ENCODE measurements at regions not wholly inside any gene's neighbourhood (a gene's known extent, or its start where the extent isn't known, plus 50 kb on each side); places are given as distances from the start of the nearest gene placed in this dataset.

DNA sequence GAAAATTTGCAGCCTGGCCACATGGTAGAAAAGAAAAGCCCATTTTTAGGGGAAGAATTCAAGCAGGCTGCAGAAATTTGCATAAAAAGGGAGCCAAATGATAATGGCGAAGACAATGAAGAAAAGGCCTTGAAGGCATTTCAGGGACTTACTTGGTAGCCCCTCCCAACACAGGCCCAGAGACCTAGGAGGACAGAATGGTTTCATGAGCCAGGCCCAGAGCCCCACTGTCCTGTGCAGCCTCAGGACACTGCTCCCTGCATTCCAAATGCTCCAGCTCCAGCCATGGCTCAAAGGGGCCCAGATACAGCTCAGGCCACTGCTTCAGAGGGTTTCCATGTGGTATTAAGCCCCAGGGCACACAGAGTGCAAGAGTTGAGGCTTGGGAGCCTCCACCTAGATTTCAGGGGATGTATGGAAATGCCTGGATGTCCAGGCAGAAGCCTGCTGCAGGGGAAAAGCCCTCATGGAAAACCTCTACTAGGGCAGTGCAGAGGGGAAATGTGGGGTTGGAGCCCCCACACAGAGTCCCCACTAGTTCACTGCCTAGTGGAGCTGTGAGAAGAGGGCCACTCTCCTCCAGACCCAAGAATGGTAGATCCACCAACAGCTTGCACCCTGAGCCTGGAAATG lies 271.7 kb upstream of the KLF3 start:
- TF ChIP-seq, protein P1, sequence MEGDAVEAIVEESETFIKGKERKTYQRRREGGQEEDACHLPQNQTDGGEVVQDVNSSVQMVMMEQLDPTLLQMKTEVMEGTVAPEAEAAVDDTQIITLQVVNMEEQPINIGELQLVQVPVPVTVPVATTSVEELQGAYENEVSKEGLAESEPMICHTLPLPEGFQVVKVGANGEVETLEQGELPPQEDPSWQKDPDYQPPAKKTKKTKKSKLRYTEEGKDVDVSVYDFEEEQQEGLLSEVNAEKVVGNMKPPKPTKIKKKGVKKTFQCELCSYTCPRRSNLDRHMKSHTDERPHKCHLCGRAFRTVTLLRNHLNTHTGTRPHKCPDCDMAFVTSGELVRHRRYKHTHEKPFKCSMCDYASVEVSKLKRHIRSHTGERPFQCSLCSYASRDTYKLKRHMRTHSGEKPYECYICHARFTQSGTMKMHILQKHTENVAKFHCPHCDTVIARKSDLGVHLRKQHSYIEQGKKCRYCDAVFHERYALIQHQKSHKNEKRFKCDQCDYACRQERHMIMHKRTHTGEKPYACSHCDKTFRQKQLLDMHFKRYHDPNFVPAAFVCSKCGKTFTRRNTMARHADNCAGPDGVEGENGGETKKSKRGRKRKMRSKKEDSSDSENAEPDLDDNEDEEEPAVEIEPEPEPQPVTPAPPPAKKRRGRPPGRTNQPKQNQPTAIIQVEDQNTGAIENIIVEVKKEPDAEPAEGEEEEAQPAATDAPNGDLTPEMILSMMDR (IDR thresholded peaks at IDR 0.05; ENCODE audit: low read depth, low read length), result no peak
- no peak for DNase-seq (ENCODE audit: low read depth, low spot score)
- no peak overlapping the region for H3K4me3 ChIP-seq (ENCODE audit: low read depth, low read length)
- in situ Hi-C loops (cut with HindIII; ENCODE audit: low sequenced_read_pairs), result no loop called here

DNA sequence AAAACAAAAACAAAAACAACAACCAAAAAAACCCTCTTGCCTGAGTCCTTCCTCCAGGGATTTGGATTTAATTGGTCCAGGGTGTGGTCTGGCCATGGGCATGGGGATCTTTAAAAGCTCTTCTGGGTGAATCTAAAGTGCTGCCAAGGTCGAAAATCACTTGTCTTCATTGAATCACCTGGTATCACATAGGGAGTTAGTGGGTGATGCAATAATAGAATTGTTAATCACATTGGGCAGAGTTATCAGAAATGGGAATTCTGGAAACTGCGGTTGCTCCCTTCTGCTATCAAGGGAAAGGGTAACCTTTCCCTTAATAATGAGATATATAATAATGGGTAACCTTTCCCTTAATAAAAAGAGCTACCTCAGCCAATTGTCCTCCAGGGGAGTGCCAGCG lies 267.9 kb upstream of the KLF3 start:
- in situ Hi-C loops (cut with HindIII; ENCODE audit: low sequenced_read_pairs), result no loop called here
- H3K4me3 ChIP-seq (ENCODE audit: low read depth, low read length), result no peak overlapping the region
- TF ChIP-seq, protein P1 (IDR thresholded peaks at IDR 0.05; ENCODE audit: low read depth, low read length), result no peak
- no peak for DNase-seq (ENCODE audit: low read depth, low spot score)

DNA sequence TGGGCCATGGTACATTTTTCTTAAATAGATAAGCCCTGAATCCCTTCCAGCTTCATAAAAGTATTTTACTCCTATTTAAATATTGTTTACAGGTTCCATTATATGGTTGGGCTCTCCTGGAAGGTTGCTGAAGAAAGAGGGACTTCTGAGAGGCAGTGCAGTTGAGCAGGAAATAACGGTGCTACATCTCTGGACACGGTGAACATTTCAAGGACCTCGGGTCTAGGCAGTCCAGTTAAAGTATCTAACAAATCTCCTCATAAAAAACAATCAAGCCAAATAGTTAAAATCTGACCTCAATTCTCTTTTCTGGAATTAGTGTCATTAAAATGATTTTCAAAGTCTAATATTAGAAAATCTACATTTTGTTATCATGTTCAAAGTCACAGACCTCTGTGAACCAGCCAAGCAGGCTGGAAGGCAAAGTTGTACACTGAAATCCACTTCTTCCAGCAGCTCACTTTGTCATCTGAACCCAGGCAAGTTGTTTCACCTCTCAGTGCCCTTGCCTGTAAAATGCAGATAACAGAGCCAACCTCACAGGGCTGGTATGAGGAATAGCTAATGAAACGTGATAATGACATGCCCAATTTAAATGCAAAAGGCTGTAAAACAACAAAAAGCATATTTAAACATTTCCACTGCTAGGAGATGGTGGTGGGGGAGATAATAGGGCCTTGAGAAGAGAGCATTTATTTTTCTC lies 267.0 kb upstream of the KLF3 start:
- TF ChIP-seq, protein P1 (IDR thresholded peaks at IDR 0.05; ENCODE audit: low read depth, low read length), result no peak
- no peak for DNase-seq (ENCODE audit: low read depth, low spot score)
- in situ Hi-C loops (cut with HindIII; ENCODE audit: low sequenced_read_pairs), result no loop called here
- H3K4me3 ChIP-seq (ENCODE audit: low read depth, low read length), result no peak overlapping the region

DNA sequence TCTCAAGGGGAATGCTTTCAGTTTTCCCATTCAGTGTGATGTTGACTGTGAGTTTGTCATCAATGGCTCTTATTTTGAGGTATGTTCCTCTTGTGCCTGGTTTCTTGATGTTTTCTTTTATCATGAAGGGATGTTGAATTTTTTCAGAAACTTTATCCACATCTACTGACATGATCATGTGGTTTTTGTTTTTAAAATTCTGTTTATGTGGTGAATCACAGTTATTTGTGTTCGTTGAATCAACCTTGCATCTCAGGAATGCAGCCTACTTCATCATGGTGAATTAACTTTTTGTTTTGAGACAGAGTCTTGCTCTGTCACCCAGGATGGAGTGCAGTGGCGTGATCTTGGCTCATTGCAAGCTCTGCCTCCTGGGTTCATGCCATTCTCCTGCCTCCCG lies 263.1 kb upstream of the KLF3 start:
- no peak for DNase-seq (ENCODE audit: low read depth, low spot score)
- H3K4me3 ChIP-seq (ENCODE audit: low read depth, low read length), result no peak overlapping the region
- in situ Hi-C loops (cut with HindIII; ENCODE audit: low sequenced_read_pairs), result no loop called here
- TF ChIP-seq, protein P1 (IDR thresholded peaks at IDR 0.05; ENCODE audit: low read depth, low read length), result no peak

DNA sequence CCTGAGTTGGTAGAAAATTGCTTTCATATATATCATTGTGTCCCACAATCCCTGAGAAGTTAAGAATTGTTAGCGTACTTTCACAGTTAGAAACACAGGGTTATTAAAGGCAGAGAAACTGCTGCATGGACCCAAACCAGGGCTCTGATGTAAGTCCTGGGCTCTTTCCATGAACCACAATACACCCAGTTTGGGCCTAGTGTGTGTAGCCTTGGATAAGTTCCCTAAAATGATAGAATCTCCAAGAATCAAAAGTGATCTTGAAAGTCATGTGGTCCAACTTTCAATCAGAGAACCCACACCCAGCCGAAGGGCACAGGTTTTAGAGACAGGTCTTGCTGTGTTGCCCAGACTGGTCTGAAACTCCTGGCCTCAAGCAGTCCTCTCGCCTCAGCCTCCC lies 257.8 kb upstream of the KLF3 start:
- TF ChIP-seq, protein P1 (IDR thresholded peaks at IDR 0.05; ENCODE audit: low read depth, low read length), result no peak
- in situ Hi-C loops (cut with HindIII; ENCODE audit: low sequenced_read_pairs), result no loop called here
- H3K4me3 ChIP-seq (ENCODE audit: low read depth, low read length), result no peak overlapping the region
- DNase-seq (ENCODE audit: low read depth, low spot score), result no peak

DNA sequence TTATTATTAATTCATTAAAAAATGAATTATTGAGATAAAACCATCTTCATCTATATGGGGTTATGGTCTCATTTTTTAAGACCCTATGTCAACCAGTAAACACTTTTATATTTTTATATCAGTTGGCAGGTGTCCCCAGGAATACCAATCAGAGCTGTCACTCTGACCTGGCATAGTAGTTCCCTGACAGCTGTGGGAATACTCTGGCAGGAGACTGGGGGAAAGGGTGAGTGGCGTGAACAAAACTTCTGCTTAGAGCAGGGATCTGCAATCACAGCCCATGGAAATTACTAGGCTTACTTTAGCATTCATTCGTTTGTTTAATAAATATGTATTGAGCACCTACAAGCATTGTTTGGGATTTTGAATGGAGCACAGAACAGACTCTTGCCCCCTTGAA lies 254.1 kb upstream of the KLF3 start:
- in situ Hi-C loops (cut with HindIII; ENCODE audit: low sequenced_read_pairs), result no loop called here
- no peak for DNase-seq (ENCODE audit: low read depth, low spot score)
- TF ChIP-seq, protein P1 (IDR thresholded peaks at IDR 0.05; ENCODE audit: low read depth, low read length), result no peak
- H3K4me3 ChIP-seq (ENCODE audit: low read depth, low read length), result no peak overlapping the region

Measured in astrocyte of the spinal cord (primary cell).